ENCODE measurements at regions not wholly inside any gene's neighbourhood (a gene's known extent, or its start where the extent isn't known, plus 50 kb on each side); places are given as distances from the start of the nearest gene placed in this dataset.

DNA sequence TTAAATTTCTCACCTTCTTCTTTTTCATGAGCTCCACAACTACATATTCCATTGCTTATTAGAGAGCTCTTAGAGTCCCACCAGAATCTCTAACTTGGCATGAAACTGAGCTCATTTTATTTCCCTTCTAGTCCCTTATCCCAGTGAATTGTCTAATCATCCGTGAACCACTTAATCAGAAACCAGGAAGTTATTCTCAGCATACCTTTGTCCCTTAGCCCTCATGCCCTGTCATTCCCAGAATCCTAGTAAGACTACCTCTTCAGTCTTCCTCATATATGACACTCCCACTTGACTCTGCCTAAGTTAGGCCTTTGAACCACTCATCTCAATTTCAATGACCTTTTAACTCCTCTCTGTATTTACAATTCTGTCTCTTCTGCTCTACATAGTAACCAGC lies 93.0 kb upstream of the PAPPA start:
- no peak overlapping the region for H2AFZ ChIP-seq (ENCODE audit: low read length)
- no peak overlapping the region for H3K4me3 ChIP-seq (replicated peaks in 1 of 3; ENCODE audit: insufficient read depth in 1 of 3, low read depth in 2 of 3, low read length in 3 of 3)
- ChIA-PET CTCF (ENCODE audit: low intra/inter-chr PET ratio, low total read pairs) (no interaction called here), POLR2A (no interaction called here)
- no peak overlapping the region for H3K27ac ChIP-seq (ENCODE audit: extremely low read length, insufficient read depth, low read length)
- intact Hi-C loops (cut with micrococcal nuclease; ENCODE audit: unreplicated experiment), result no loop called here
- no peak for DNase-seq (ENCODE audit: low spot score)
- no peaks in the 10 kb centered on the region for H4K20me1 ChIP-seq (ENCODE audit: insufficient read depth, low read length)
- no peaks in the 10 kb centered on the region for H3K79me2 ChIP-seq (ENCODE audit: insufficient read depth, low read length)
- 4% methylated on average over 1 of the region's 1 CpG for WGBS (ENCODE audit: low lambda C conversion rate)
- H3K4me1 ChIP-seq (ENCODE audit: insufficient read depth, low read length), result no peaks in the 10 kb centered on the region
- no TSS peak for BruUV-seq (replicated peaks)
- no peak overlapping the region for H3K4me2 ChIP-seq (ENCODE audit: low read depth, low read length)
- no peak for TF ChIP-seq CEBPB (IDR thresholded peaks at IDR 0.05; ENCODE audit: borderline replicate concordance, low read depth, low read length)
- no peak for TF ChIP-seq EEA1 (CRISPR knock-in tag; IDR thresholded peaks at IDR 0.05; ENCODE audit: borderline replicate concordance)
- TF ChIP-seq ZNF569 (CRISPR knock-in tag; IDR thresholded peaks at IDR 0.05; ENCODE audit: borderline replicate concordance), result no peak
- TF ChIP-seq RFXAP (CRISPR knock-in tag; IDR thresholded peaks at IDR 0.05; ENCODE audit: borderline replicate concordance), result no peak
- TF ChIP-seq ZNF670 (CRISPR knock-in tag; IDR thresholded peaks at IDR 0.05; ENCODE audit: borderline replicate concordance), result no peak
- TF ChIP-seq SAFB2 (CRISPR knock-in tag; IDR thresholded peaks at IDR 0.05; ENCODE audit: borderline replicate concordance, low read depth), result no peak
- no peak for TF ChIP-seq THAP11 (CRISPR knock-in tag; IDR thresholded peaks at IDR 0.05)
- no peak for TF ChIP-seq ZNF451 (CRISPR knock-in tag; IDR thresholded peaks at IDR 0.05)
- no peak for TF ChIP-seq ARHGAP35 (CRISPR knock-in tag; IDR thresholded peaks at IDR 0.05; ENCODE audit: borderline replicate concordance)
- TF ChIP-seq ZNF17 (CRISPR knock-in tag; IDR thresholded peaks at IDR 0.05), result no peak
- TF ChIP-seq STAT6 (CRISPR knock-in tag; IDR thresholded peaks at IDR 0.05; ENCODE audit: borderline replicate concordance), result no peak
- TF ChIP-seq RBM22 (optimal IDR thresholded peaks at IDR 0.05; ENCODE audit: low read length), result no peak
- no peaks in the 10 kb centered on the region for H3K9me3 ChIP-seq (ENCODE audit: low read length)
- in situ Hi-C loops (cut with HindIII; ENCODE audit: extremely low pct_ligation_motif_present, low pct_unique_long_range_greater_than_20kb), result no loop called here
- no peak for FAIRE-seq
- no peak for ATAC-seq
- H3K27me3 ChIP-seq (ENCODE audit: control insufficient read depth in 1 of 2, insufficient read depth in 2 of 2, low read length in 2 of 2), result no peaks in the 10 kb centered on the region
- H3K36me3 ChIP-seq (replicated peaks in 1 of 2; ENCODE audit: control insufficient read depth in 1 of 2, insufficient read depth in 2 of 2, low read length in 2 of 2), result no peaks in the 10 kb centered on the region
- no peak overlapping the region for H3K9ac ChIP-seq (ENCODE audit: insufficient read depth, low read depth, low read length)
